Stomach smooth muscle (tissue), 2 donors: ENCODE measurements at regions not wholly inside any gene's neighbourhood (a gene's known extent, or its start where the extent isn't known, plus 50 kb on each side); places are given as distances from the start of the nearest gene placed in this dataset.

Source experiments
- H3K27ac ChIP-seq: one replicate; pipeline ENCODE4 v1.7.0; 2013; ENCODE audit warnings: mild to moderate bottlenecking, low read length, inconsistent platforms
- H3K27me3 ChIP-seq, 2 donors: one replicate each; pipeline ENCODE4 v1.7.0; 2013; ENCODE audit warnings: low read length in 2 of 2; ENCODE audit not compliant: insufficient read depth in 2 of 2, control insufficient read depth in 1 of 2
- H3K36me3 ChIP-seq, 2 donors: one replicate each; pipeline ENCODE4 v1.7.0; 2013; ENCODE audit warnings: low read length in 2 of 2; ENCODE audit not compliant: control insufficient read depth in 2 of 2, insufficient read depth in 2 of 2
- H3K4me1 ChIP-seq: one replicate; pipeline ENCODE4 v1.7.0; 2013; ENCODE audit warnings: low read length; ENCODE audit not compliant: control insufficient read depth, insufficient read depth
- H3K4me3 ChIP-seq, 2 donors: one replicate each; pipeline ENCODE4 v1.7.0; 2013; ENCODE audit warnings: low read length in 2 of 2
- H3K9ac ChIP-seq, 2 donors: one replicate each; pipeline ENCODE4 v1.7.0; 2013; ENCODE audit warnings: low read length in 2 of 2, mild to moderate bottlenecking in 1 of 2
- H3K9me3 ChIP-seq, 2 donors: one replicate each; pipeline ENCODE4 v1.7.0; 2013; ENCODE audit warnings: low read length in 2 of 2; ENCODE audit not compliant: control insufficient read depth in 2 of 2
- donor health status: healthy.
- donor health status: Pancreatic carcinoma.

GRCh38 chr7:140239653-140239935 lies 62.8 kb upstream of the KDM7A start:
- no peak overlapping the region for H3K4me3 ChIP-seq
- no peaks in the 10 kb centered on the region for H3K9me3 ChIP-seq
- no peaks in the 10 kb centered on the region for H3K4me1 ChIP-seq
- no peaks in the 10 kb centered on the region for H3K36me3 ChIP-seq
- no peak overlapping the region for H3K9ac ChIP-seq
- H3K27me3 ChIP-seq, result no peaks in the 10 kb centered on the region
- H3K27ac ChIP-seq, result no peak overlapping the region

GRCh38 chr7:140238778-140239652 lies 62.2 kb upstream of the KDM7A start:
- Histone ChIP-seq H3K9me3 (no peaks in the 10 kb centered on the region), H3K9ac (no peak overlapping the region), H3K27ac (no peak overlapping the region), H3K27me3 (no peaks in the 10 kb centered on the region), H3K36me3 (no peaks in the 10 kb centered on the region), H3K4me3 (no peak overlapping the region), H3K4me1 (no peaks in the 10 kb centered on the region)

- Histone ChIP-seq H3K4me1 (no peaks in the 10 kb centered on the region), H3K27ac (no peak overlapping the region), H3K36me3 (no peaks in the 10 kb centered on the region), H3K27me3 (no peaks in the 10 kb centered on the region), H3K9me3 (no peaks in the 10 kb centered on the region), H3K4me3 (no peak overlapping the region), H3K9ac (no peak overlapping the region)
Measured at GRCh38 chr7:140237390-140237789, 60.6 kb upstream of the KDM7A start.

GRCh38 chr7:140236626-140237025 lies 59.8 kb upstream of the KDM7A start:
- Histone ChIP-seq H3K27ac (no peak overlapping the region), H3K4me3 (no peak overlapping the region), H3K9me3 (no peaks in the 10 kb centered on the region), H3K4me1 (peaks cover under 1% of the 10 kb centered on the region), H3K9ac (no peak overlapping the region), H3K27me3 (no peaks in the 10 kb centered on the region), H3K36me3 (no peaks in the 10 kb centered on the region)

GRCh38 chr7:140235114-140235513 lies 58.3 kb upstream of the KDM7A start:
- no peak overlapping the region for H3K4me3 ChIP-seq
- no peak overlapping the region for H3K27ac ChIP-seq
- peaks cover 13% of the 10 kb centered on the region for H3K4me1 ChIP-seq
- no peaks in the 10 kb centered on the region for H3K27me3 ChIP-seq
- H3K36me3 ChIP-seq, result no peaks in the 10 kb centered on the region
- no peaks in the 10 kb centered on the region for H3K9me3 ChIP-seq
- H3K9ac ChIP-seq, result no peak overlapping the region

GRCh38 chr7:140232957-140233917 lies 56.5 kb upstream of the KDM7A start:
- H3K27ac ChIP-seq, result no peak overlapping the region
- H3K27me3 ChIP-seq, result peaks cover 0 to 3% of the 10 kb centered on the region in 2 donors
- H3K36me3 ChIP-seq, result no peaks in the 10 kb centered on the region
- no peak overlapping the region for H3K4me3 ChIP-seq
- H3K4me1 ChIP-seq, result peaks cover 19% of the 10 kb centered on the region
- H3K9ac ChIP-seq, result no peak overlapping the region
- no peaks in the 10 kb centered on the region for H3K9me3 ChIP-seq

- H3K27me3 ChIP-seq, result peaks cover 0 to 3% of the 10 kb centered on the region in 2 donors
- H3K4me3 ChIP-seq, result peak overlapping the region; percentile 80 to 96
- no peaks in the 10 kb centered on the region for H3K36me3 ChIP-seq
- H3K9ac ChIP-seq, result peak overlapping the region in 1 of 2 donors; percentile 42
- no peaks in the 10 kb centered on the region for H3K9me3 ChIP-seq
- H3K4me1 ChIP-seq, result peaks cover 19% of the 10 kb centered on the region
- H3K27ac ChIP-seq, result no peak overlapping the region
Measured at GRCh38 chr7:140231771-140232491, 55.1 kb upstream of the KDM7A start.

GRCh38 chr7:140230861-140231770 lies 54.3 kb upstream of the KDM7A start:
- Histone ChIP-seq H3K27me3 (peaks cover 0 to 3% of the 10 kb centered on the region in 2 donors), H3K27ac (peak overlapping the region; percentile 6), H3K36me3 (no peaks in the 10 kb centered on the region), H3K9ac (peak overlapping the region; percentile 42 to 63), H3K4me3 (peak overlapping the region; percentile 80 to 96), H3K4me1 (peaks cover 19% of the 10 kb centered on the region), H3K9me3 (no peaks in the 10 kb centered on the region)

- Histone ChIP-seq H3K9me3 (no peaks in the 10 kb centered on the region), H3K9ac (no peak overlapping the region), H3K27ac (no peak overlapping the region)
Measured at GRCh38 chr7:140230516-140230860, 53.7 kb upstream of the KDM7A start.

More at GRCh38 chr7:140230516-140230860, 53.7 kb upstream of the KDM7A start:
- Histone ChIP-seq H3K27me3 (peaks cover 0 to 3% of the 10 kb centered on the region in 2 donors), H3K4me1 (peaks cover 19% of the 10 kb centered on the region), H3K36me3 (no peaks in the 10 kb centered on the region), H3K4me3 (peak overlapping the region; percentile 80 to 96)
